ENCODE measurements at regions not wholly inside any gene's neighbourhood (a gene's known extent, or its start where the extent isn't known, plus 50 kb on each side); places are given as distances from the start of the nearest gene placed in this dataset.

- ATAC-seq, result no peak
- no peak for DNase-seq (ENCODE audit: missing footprints)
- intact Hi-C loops (cut with DNase I), result no loop called here
Observed at GRCh38 chr7:50834679-50835078, 52.0 kb upstream of the GRB10 start.

GRCh38 chr7:50834031-50834535 lies 51.4 kb upstream of the GRB10 start:
- intact Hi-C loops (cut with DNase I), result no loop called here
- no peak for ATAC-seq
- no peak for DNase-seq (ENCODE audit: missing footprints)

GRCh38 chr7:50832744-50833143 lies 50.0 kb upstream of the GRB10 start:
- intact Hi-C loops (cut with DNase I), result no loop called here
- ATAC-seq, result no peak
- no peak for DNase-seq (ENCODE audit: missing footprints)

All from Right ventricle myocardium inferior (tissue), 1 donor.